ENCODE measurements at regions not wholly inside any gene's neighbourhood (a gene's known extent, or its start where the extent isn't known, plus 50 kb on each side); places are given as distances from the start of the nearest gene placed in this dataset.

DNA sequence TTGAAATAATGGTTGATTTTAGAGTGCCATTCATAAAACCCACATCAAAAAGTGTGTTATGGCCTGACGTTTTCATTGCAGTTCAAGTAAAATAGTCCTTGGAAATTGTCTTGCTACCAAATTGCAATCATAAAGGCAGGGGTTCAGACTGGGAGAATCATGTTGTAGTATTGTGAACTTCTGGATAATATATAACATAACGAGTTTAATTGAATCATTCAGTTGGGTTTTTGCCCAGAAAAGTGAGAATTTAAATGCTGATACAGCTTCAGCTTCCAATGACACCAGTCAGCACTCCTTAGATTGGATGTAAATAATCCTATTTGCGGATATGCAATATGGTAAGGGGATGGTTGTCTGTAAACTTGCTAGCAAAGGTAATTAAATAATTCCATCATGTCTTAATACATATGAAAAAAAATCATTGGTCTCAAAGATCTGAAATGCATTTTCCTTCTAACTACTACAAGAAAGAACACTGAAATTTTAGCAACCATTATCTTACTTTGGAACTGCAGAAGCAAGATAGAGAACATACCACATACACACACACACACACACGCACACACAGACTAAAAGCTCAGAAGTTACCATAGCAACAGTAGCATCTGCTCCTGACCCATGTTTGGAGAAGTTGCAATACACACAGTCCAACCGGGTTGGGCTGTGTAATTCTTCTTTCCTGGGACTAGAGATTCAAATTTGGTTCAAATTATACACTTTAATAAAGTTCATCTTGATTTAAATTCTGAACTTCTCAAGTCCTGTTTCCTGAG, 686.2 kb upstream of the NR2F2 start:
- DNase-seq (ENCODE audit: low read depth in 2 of 2) = no peak

DNA sequence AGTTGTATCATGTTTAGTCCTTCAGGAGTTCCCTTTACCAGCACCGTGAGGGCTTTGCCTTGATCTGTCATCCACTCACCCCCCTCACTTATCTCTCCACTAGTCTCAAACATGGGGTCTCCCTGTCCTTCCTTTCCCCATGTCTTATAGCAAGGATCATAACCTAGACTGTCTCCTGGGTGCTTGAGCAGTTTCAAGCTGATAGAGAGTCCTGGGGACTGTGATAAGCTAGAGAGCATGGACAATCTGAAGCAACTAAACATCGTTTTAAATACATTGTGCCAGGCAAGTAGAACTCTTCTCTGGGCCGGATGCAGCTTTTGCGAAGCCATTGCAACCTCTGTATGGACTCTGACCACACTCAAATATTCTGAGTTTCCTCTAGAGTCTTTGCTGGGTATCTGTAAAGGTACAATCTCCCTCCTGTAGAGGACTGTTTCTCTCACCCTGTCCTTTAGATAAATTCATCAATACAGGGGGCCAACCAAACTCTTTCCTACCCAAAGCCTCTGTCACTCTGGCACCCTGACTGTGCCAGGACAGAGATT, 684.6 kb upstream of the NR2F2 start:
- DNase-seq (ENCODE audit: low read depth in 2 of 2) = no peak

DNA sequence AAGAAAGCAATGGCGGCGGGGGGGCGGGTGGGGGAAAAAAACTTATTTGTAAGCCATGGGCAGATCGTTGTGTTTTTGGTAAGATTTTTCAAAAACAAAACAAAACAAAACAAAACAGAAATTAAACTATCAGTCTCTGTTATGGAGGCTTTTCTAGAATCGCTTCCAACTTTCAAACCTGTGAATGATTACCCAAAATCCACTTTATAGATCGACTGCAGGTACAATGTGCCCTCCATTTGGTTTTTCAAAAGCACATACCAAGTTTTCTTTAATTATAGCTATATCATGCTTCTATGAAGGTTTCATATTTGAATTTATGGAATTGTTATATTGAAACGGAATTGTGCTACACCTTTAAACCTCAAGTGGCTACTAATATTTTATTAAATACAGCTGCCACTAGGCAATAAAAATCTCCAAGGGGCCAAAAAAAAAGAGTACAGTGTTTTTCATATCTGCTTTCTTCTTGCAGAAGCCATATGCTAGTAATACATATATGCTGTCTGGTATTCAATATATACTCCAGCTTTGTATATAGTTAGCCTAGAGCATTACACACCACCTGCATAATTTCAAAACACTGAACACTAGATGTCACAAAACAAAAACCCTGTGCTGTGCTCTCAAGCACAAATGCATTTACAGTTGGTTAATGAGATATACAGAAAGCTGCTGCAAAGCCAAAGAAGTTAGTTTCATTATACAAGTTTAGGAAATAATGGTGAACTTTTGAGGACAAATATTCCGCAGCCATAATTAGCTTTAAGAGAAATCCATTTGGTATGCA, 683.8 kb upstream of the NR2F2 start:
- DNase-seq (ENCODE audit: low read depth in 2 of 2) = no peak

DNA sequence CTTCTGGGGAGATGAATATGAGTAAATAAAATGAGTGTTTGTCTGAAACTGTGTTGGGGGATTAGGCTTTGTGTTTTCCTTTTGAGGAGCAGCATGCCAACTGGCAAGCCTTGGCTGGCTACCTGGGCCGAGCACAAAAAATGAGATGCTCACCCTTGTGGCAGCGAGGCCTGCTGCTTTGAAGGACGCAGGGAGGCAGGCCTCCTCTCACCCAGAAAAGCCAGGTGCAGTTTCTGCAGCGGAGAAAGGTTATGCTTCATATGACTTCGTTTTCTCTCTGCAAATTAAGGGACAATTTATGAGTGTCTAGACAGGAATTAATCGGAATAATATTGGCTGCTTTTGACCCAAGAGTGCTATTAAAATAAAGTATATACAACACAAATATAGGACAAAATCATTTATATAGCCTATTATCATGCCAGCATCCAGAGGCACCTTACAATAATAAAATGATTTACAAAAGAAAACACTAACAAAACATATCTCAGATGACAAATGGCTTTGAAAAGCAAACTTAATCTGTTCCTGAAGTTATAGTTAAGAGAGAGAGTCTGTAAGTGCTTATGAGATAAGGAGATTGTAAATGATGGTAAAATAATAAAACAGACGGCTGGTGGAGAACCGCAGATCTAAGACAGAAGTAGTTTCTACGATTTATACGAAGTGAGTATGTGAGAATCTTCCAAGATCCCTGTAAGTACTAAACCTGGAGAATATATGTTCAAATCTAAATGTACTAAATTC, 682.8 kb upstream of the NR2F2 start:
- no peak for DNase-seq (ENCODE audit: low read depth in 2 of 2)

DNA sequence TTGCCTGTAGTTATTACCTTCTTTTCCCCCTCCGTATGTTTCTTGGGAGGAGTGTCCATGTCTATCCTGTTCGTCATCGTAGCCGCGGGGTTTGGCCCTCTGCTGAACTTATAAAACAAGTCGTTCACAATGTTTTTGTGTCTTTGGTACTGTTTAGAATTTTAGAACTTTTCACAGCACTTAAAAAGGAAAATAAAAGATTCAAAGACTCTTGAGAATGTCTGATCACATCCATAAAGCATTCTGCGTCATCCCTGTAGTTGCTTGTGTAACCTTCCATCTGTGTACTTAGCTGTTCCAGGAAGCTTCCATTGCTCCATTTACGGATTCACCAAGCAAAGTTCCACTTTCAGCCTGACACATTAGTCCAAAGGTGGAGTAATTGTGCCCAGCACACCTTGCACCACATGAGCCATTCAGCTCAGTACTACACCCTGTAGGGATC, 677.1 kb upstream of the NR2F2 start:
- DNase-seq (ENCODE audit: low read depth in 2 of 2) = no peak

DNA sequence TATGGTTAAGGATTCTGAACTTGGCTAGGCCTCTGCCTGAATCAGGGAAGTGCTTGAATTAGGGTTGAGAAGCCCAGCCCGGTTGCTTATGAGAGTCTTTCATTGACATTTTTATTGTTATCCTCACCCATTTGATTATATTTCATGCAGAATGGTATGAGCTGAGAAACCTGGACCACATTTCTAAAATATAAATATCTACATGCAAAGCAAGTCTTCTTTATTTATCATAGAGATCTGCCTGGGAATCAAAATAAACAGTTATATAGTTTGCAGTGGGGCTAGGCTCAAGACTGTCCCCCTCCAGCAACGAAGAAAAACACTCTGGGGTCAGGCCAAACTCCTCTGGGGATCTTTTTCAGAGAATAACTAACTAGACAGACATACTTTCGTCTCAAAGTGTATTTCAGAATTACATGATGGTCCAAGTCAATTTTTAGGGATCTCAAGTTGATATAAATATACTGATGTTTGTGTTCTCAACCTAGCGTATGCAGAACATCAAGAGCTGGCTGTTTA, 675.4 kb upstream of the NR2F2 start:
- no peak for DNase-seq (ENCODE audit: low read depth in 2 of 2)

DNA sequence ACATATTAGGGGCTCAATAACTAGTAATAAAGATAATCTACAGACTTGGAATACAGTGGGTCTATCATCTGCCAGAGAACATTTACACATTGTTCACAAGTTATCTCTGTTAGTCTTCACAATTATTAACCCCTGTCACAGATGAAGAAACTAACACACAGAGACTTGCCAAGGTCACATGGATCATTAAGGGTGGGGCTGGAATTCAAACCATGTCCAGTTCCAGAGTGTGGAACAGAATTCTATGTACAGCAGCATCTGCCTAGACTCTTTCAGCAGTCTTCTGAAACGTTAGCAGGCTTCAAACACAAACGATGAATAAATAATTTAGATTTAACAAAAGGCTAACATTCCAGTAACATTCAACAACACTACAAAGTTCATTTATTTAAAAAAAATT, 673.9 kb upstream of the NR2F2 start:
- no peak for DNase-seq (ENCODE audit: low read depth in 2 of 2)

DNA sequence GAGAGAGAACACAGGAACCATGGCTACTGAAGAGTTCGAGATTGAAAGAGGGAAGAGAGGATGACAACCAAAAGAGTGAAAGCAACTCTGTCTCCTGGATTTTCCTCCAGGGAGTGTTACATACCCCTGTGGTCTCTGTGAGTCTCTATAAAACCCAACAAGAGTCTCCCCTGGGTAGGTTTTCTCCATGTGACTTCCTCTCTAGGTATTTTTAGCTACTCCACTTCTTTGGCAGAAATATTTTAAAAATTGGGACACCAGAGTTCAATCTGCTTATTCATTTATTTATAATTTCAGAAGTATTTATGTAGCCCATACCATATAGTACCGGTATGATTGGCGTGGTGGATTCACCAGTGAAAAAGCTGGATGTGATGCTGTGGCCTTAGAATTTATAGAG, 671.7 kb upstream of the NR2F2 start:
- no peak for DNase-seq (ENCODE audit: low read depth in 2 of 2)

DNA sequence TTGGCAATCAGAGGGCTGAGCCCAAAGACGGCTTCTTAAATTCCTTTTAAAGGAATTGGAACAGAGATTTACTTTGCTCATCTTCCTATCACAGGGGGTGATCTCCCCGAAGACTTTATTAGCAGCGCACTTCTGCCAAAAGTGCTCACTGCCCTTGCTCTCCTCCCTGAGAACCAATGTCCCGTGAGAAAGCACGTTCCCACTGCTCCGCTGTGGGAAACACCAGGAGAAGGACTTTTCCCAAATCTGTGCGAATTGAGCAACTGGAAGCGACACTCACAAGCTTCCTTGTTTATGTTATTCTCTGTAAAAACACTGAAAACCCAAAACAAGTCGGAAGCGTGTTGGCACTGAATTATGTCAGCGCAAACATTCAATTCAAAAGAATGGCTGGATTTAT, 670.8 kb upstream of the NR2F2 start:
- DNase-seq (ENCODE audit: low read depth in 2 of 2) = no peak

DNA sequence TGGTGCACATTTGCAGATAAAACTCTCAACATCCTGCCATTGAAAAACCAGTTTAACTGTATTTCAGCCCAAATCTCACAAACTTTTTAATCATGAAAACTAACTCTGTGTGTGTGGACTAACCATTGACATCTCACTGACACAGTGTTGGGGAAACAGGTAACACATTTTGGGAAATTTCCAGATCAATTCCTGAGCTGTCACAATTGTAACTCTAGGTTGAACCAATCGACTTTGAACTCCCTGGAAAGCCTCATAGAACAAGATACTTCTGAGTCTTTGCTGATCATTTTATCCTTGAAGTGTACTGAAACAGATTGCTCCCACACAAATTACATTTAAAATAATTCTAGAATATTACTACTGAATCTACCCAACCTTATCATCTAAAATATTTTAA, 667.9 kb upstream of the NR2F2 start:
- no peak for DNase-seq (ENCODE audit: low read depth in 2 of 2)

DNA sequence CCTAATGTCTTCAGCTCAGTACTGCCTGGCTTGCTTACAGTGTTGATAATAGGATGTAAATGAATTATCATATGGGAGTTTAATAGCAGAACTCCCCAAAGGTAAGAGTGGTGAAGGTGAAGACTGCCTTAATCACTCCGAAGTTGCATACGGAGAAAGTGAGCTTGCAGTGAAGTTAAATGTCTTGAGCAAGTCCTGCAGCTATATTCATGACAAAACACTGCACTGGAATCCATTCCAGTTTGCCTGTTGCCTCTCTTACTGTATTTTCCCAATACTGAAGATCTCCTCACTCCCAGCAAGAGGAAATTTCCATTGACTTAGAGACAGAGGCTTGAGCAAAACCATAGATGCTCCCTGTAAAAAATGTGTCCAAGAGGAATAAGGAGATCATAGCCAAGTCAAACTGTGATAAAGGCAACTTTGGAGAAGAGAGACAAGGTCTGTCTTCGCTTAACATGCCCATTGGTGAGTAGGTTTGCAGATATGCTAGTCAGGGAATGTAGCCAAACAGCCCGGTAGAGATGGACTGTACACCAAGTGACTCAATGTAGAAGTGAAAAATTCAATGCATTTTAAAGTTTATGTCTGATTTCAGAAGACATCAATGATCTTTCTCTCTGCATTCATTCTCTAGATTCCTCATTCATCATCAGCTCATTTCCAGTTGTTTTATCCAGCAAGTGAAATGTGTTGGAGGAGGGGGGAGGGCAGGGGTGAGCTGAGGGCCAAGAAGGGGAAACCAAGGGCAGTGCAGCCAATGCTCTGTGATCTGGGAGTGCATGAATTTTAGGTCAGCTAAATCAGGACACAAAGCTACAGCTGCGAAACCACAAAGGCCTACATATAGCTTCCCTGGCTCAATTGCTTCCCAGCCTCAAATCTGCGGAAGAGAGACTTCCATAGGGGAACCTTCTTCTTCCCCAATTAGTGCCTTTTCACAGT, 667.1 kb upstream of the NR2F2 start:
- DNase-seq (ENCODE audit: low read depth in 2 of 2) = no peak

DNA sequence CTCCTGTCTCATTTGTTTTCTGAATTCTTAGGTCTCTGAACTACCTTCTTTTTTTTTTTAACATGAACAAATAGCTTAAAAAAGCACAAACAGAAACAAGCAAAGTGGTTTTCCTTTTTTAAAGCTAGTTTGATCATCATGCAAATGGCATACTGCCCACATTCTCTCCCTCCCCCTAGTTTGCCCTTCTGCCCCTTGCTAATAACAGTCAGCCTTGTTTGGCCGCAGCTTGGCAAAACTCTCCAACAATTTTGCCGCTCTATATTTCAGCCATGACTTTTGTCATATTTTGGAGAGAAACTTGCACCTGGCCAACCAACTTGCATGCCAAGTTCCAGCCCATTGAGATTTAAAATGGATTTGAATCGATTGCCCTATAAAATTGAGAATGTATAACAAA, 666.0 kb upstream of the NR2F2 start:
- no peak for DNase-seq (ENCODE audit: low read depth in 2 of 2)

DNA sequence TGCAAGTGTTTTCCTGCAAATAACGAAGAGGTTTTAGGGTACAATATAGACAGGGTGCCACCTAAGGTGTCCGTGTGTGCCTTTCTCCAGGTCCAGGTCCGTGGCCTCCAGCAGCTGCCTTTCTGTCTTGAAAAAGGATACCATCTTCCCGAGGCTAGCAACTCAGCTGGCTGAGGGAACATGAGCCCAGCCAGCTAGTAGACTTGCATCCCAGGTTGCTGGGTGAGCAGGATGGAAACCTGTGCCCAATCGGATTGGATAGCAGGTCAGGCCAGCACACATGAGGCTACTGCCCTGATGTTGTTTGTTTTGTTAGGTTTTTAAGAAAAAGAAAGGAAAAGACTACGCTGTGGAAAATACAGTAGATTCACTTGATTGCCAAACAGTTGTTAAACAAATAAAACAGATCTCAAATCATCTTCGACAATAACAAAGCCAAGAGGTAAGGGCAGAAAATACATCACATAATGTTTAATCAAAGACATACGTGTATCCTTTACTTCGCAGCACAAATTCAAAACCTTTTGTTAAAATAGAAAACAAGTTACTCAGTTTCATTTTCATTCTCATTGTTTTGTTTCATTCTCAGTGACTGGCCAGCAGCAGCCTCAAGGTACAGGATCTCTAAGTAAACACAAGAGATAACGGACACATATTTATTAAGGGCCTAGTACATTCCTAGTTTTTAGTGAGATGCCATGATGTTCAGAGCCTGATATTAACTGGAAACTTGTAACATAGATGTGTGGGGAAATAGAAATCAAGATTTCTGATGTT, 661.2 kb upstream of the NR2F2 start:
- DNase-seq (ENCODE audit: low read depth in 2 of 2) = no peak

DNA sequence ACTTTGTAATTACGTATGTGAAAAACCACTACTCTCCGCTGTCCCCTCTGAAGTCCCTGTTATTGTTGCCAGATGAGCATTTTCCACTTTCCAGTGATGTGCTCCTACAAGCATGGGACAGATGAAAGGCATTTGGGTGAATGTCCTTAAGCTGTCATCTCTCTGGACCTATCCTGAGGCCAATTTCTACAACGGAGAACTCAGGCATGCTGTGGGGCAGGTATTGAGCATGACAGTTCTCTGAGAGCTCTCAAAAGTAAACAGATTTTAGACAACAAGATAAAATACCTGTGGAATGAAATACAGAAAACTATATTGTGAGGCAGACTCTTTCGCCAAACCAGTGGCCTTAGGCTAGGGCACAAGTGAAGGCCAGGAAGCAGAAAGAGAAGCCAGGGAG, 656.5 kb upstream of the NR2F2 start:
- no peak for DNase-seq (ENCODE audit: low read depth in 2 of 2)

DNA sequence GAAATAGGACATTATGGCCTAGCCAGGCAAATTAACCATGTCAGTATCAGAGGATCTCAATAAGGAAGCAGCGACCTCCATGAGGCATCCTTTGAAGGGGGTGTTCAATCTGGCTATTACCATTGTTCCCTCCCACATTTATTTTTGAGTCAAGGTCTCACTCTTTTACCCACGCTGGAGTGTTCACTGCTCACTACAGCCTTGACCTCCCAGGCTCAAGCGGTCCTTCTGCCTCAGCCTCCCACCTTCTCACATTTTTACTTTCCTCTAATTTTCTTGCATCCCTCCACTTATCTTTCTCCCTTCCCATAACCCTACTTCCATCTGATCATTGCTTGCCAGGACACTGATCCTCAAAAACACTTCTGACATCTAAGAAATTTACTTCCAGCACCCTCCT, 654.0 kb upstream of the NR2F2 start:
- no peak for DNase-seq (ENCODE audit: low read depth in 2 of 2)

DNA sequence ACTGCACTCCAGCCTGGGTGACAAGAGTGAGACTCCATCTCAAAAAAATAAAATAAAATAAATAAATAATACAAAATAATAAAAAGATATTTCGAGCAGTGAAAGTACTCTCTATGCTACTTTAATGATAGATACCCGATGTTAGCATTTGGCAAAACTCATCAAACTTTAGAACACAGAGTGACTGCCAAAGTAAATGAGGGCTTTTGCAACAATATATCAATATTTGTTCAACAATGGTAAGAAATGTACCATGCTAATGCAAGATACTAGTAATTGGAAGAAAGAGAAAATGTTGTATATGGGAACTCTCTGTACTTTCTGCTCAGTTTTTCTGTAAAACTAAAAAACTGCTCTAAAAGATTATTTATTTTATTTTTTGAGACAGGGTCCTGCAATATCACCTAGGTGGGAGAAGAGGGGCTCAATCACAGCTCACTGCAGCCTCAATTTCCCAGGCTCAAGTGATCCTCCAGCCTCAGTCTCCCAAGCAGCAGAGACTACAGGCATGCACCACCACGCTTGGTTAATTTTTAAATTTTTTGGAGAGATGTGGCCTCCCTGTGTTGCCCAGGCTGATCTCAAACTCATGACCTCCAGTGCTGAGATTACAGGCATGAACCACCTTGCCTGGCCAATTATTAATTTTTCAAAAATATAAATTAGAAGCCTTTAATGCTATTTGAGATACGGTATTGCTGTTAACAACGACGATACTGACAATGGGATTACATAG, 650.5 kb upstream of the NR2F2 start:
- no peak for DNase-seq (ENCODE audit: low read depth in 2 of 2)

DNA sequence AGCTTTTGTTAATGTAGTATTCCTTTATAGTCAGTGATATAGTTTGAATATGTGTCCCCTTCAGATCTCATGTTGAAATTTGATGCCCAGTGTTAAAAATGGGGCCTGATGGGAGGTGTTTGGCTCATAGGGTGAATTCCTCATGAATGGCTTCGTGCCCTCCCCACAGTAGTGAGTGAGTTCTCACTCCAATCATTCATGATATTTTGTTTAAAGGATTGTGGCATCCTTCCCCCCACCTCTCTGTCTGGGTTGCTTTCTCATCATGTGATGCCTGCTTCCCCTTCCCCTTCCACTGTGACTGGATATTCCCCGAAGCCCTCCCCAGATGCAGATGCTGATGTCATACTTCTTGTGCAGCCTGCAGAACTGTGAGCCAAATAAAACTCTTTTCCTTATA, 649.8 kb upstream of the NR2F2 start:
- DNase-seq (ENCODE audit: low read depth in 2 of 2) = no peak

DNA sequence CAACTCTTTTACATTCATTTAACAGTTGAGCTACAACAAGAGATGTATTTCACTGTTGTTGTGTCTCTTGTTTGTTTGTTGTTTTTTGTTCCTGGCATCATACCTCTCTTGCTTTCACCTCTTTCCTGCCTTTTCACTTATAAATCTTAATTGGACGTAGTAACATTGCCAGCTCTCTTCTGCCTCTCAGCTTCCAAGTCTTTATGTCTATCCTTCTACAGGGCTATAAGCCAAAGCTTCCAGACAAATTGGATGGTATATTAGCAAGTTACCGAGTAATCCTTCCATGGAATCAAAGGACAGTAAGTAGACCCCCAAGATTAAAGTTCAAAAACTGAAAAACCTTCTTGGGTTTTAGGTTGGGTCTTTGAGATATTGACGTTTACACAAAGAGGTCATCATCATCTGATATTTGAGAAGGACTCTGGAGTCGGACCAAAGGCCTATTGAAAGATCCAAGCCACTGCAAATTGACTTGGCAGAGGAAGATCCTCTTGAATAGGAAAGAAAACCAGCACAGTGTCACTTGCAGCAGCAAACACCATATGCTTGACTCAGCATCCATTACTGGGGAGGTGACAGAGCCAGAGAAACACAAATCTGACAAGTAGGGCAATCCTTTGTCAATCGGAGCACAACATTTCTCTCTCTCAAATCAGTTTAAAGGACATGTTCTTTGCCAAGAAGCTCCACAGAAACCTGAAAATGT, 648.5 kb upstream of the NR2F2 start:
- no peak for DNase-seq (ENCODE audit: low read depth in 2 of 2)

DNA sequence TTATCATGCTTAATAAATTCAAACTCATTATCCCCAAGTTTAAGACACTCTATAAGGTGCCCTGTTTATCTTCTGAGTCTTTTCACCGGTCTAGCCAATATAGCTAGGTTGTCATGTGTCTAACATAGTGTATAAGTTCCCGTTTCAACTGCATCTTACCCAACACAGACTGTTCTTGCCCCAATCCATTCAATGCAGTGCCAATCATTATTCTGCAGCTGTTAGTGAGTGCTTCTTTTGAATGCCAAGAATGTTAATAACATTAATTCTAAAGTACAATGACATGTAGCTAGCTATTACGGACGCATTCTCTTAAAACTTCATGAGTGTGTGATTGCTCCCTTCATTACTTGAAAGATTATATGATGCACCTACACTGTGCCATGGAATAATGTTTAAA, 646.4 kb upstream of the NR2F2 start:
- DNase-seq (ENCODE audit: low read depth in 2 of 2) = no peak

All from stimulated activated CD4-positive, alpha-beta T cell treated with anti-CD3 and anti-CD28 coated beads, Interleukin-4, amount 100 ng/mL, for 48 hours (primary cell).